ENCODE measurements at regions not wholly inside any gene's neighbourhood (a gene's known extent, or its start where the extent isn't known, plus 50 kb on each side); places are given as distances from the start of the nearest gene placed in this dataset.
"Not testable (repeated sequence)": the region's sequence is repeated elsewhere in the genome, so short reads cannot be mapped to it uniquely, and the experiment has no call there.

DNA sequence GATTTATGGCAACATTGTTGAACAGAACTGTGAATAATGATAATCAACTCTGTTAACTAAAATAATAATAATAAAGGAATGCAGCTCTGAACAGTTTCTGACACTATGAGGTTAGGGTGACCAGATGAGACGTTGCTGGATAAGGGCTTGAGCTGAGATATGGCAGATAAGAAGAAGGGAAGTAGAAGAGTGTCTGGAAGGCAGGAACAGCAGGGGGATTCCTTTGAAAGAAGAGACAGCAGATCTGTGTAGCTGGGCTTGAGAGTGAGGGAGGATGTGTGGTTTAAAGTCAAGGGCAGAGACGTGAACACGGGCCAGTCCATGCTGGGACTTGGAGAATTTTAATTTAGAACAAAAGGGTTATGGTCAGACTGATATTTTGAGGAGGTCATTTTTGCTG, 273.1 kb upstream of the SLC14A2 start:
- CTCF ChIA-PET: no interaction called here

DNA sequence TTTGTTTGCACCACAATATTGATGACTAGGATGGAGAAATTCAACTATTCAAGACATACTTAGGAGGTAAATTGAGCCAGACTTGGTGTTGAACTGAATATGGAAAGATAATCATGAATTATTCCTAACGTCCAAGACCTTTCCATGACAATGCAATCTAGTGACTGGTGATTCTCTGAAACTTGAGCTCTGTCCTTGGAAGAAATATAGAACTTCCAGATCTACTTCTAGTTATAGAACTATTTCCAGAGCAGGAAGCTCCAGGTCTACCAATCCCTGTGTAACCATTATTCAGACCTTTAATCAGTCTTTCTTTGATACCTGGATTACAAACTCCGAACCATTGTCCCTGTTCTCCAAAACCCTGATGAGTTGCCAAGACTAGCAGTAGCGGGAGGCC, 272.6 kb upstream of the SLC14A2 start:
- intact Hi-C loops (cut with micrococcal nuclease; ENCODE audit: unreplicated experiment): no loop called here
- Histone ChIP-seq H3K4me1 (ENCODE audit: insufficient read depth, low read length, poor library complexity, severe bottlenecking) (no peaks in the 10 kb centered on the region), H3K27ac (ENCODE audit: low read depth, low read length, poor library complexity, severe bottlenecking) (no peak overlapping the region), H3K36me3 (ENCODE audit: insufficient read depth, low read length, poor library complexity, severe bottlenecking) (no peaks in the 10 kb centered on the region), H3K9me3 (ENCODE audit: low read depth, low read length, poor library complexity, severe bottlenecking) (no peaks in the 10 kb centered on the region), H3K4me3 (ENCODE audit: low read depth, low read length, poor library complexity, severe bottlenecking) (no peak overlapping the region), H3K27me3 (replicated peaks; ENCODE audit: insufficient read depth, low read depth, low read length, poor library complexity) (no peaks in the 10 kb centered on the region)
- ChIA-PET POLR2A (ENCODE audit: low non-redundant PET) (no interaction called here), CTCF (no interaction called here)
- DNase-seq (ENCODE audit: low spot score): no peak
- BruUV-seq (replicated peaks): no TSS peak
- TF ChIP-seq EZH2 (IDR thresholded peaks at IDR 0.05; ENCODE audit: borderline replicate concordance, low read depth, low read length, poor library complexity, severe bottlenecking) (no peak), CTCF (conservative IDR thresholded peaks at IDR 0.05; ENCODE audit: low read depth, low read length) (no peak)

More for the DNA sequence above, 273.1 kb upstream of the SLC14A2 start:
- no peak for DNase-seq (ENCODE audit: low spot score)
- no peak overlapping the region for H3K27ac ChIP-seq (ENCODE audit: low read depth, low read length, poor library complexity, severe bottlenecking)
- POLR2A ChIA-PET (ENCODE audit: low non-redundant PET): no interaction called here
- H3K4me3 ChIP-seq (ENCODE audit: low read depth, low read length, poor library complexity, severe bottlenecking): no peak overlapping the region
- intact Hi-C loops (cut with micrococcal nuclease; ENCODE audit: unreplicated experiment): no loop called here
- peaks cover 4% of the 10 kb centered on the region for H3K27me3 ChIP-seq (replicated peaks; ENCODE audit: insufficient read depth, low read depth, low read length, poor library complexity)
- BruUV-seq (replicated peaks): no TSS peak
- no peaks in the 10 kb centered on the region for H3K4me1 ChIP-seq (ENCODE audit: insufficient read depth, low read length, poor library complexity, severe bottlenecking)
- H3K36me3 ChIP-seq (ENCODE audit: insufficient read depth, low read length, poor library complexity, severe bottlenecking): no peaks in the 10 kb centered on the region
- no peak for TF ChIP-seq EZH2 (IDR thresholded peaks at IDR 0.05; ENCODE audit: borderline replicate concordance, low read depth, low read length, poor library complexity, severe bottlenecking)
- H3K9me3 ChIP-seq (ENCODE audit: low read depth, low read length, poor library complexity, severe bottlenecking): no peaks in the 10 kb centered on the region

- Histone ChIP-seq H3K9me3 (ENCODE audit: low read depth, low read length, poor library complexity, severe bottlenecking) (no peaks in the 10 kb centered on the region), H3K36me3 (ENCODE audit: insufficient read depth, low read length, poor library complexity, severe bottlenecking) (no peaks in the 10 kb centered on the region), H3K27me3 (replicated peaks; ENCODE audit: insufficient read depth, low read depth, low read length, poor library complexity) (no peaks in the 10 kb centered on the region), H3K27ac (ENCODE audit: low read depth, low read length, poor library complexity, severe bottlenecking) (no peak overlapping the region), H3K4me1 (ENCODE audit: insufficient read depth, low read length, poor library complexity, severe bottlenecking) (no peaks in the 10 kb centered on the region), H3K4me3 (ENCODE audit: low read depth, low read length, poor library complexity, severe bottlenecking) (no peak overlapping the region)
- ChIA-PET CTCF (no interaction called here), POLR2A (ENCODE audit: low non-redundant PET) (no interaction called here)
- no peak for DNase-seq (ENCODE audit: low spot score)
- intact Hi-C loops (cut with micrococcal nuclease; ENCODE audit: unreplicated experiment): no loop called here
- BruUV-seq (replicated peaks): no TSS peak
- TF ChIP-seq CTCF (conservative IDR thresholded peaks at IDR 0.05; ENCODE audit: low read depth, low read length) (no peak), EZH2 (IDR thresholded peaks at IDR 0.05; ENCODE audit: borderline replicate concordance, low read depth, low read length, poor library complexity, severe bottlenecking) (no peak)
Observed at GRCh38 chr18:45343365-45343764, 271.9 kb upstream of the SLC14A2 start.

GRCh38 chr18:45344680-45345079, 270.6 kb upstream of the SLC14A2 start:
- H3K27ac ChIP-seq (ENCODE audit: low read depth, low read length, poor library complexity, severe bottlenecking); BruUV-seq (replicated peaks); H3K36me3 ChIP-seq (ENCODE audit: insufficient read depth, low read length, poor library complexity, severe bottlenecking); H3K9me3 ChIP-seq (ENCODE audit: low read depth, low read length, poor library complexity, severe bottlenecking); POLR2A ChIA-PET (ENCODE audit: low non-redundant PET); H3K4me3 ChIP-seq (ENCODE audit: low read depth, low read length, poor library complexity, severe bottlenecking); H3K4me1 ChIP-seq (ENCODE audit: insufficient read depth, low read length, poor library complexity, severe bottlenecking); CTCF ChIA-PET; intact Hi-C loops (cut with micrococcal nuclease; ENCODE audit: unreplicated experiment); H3K27me3 ChIP-seq (replicated peaks; ENCODE audit: insufficient read depth, low read depth, low read length, poor library complexity); DNase-seq (ENCODE audit: low spot score): not testable (repeated sequence)

Measured in A673 (cell line).